AG04450 (cell line): ENCODE measurements at regions not wholly inside any gene's neighbourhood (a gene's known extent, or its start where the extent isn't known, plus 50 kb on each side); places are given as distances from the start of the nearest gene placed in this dataset.
A peak's percentile ranks its signal among the peaks of the same experiment; 100 is the strongest.

ENCODE experiments used
- CTCF ChIA-PET: fragments of 300-600, 350-600 bp; formaldehyde crosslinking; extraction: SDS; loops from one replicate; lab custom pipeline; 2022; ENCODE audit warnings: antibody characterized with exemption, inconsistent platforms; lab: Charles Lee
- POLR2A ChIA-PET: fragments of 350-600 bp; formaldehyde crosslinking; extraction: SDS; loops from one replicate; lab custom pipeline; 2021; ENCODE audit warnings: antibody characterized with exemption, inconsistent platforms; lab: Yijun Ruan, JAX
- DNase-seq: peaks from one replicate; pipeline ENCODE4 v3.0.0-alpha.2; 2011; ENCODE audit warnings: low read depth, low spot score
- H3K27ac ChIP-seq: one replicate; pipeline ENCODE4 v1.5.1; 2012; ENCODE audit warnings: low read depth, low read length, control low read depth
- H3K27me3 ChIP-seq: one replicate; pipeline ENCODE4 v1.6.0; 2012; ENCODE audit warnings: low read length; ENCODE audit not compliant: control insufficient read depth, insufficient read depth
- H3K4me3 ChIP-seq: 2 replicates; pipeline ENCODE4 v1.5.1; 2011; ENCODE audit warnings: mild to moderate bottlenecking, low read depth, low read length, control low read depth
- H3K9me3 ChIP-seq: 2 replicates; pipeline ENCODE4 v1.5.1; 2012; ENCODE audit warnings: low read length; ENCODE audit not compliant: control insufficient read depth, insufficient read depth
- CTCF ChIP-seq: IDR thresholded peaks from 2 replicates; pipeline ENCODE4 v1.5.1; 2011; ENCODE audit warnings: low read depth, low read length, control low read depth, inconsistent platforms

GRCh38 chrX:69289046-69289792 lies 124.0 kb upstream of the PJA1 start:
- Histone ChIP-seq H3K27me3 (peaks cover 3% of the 10 kb centered on the region), H3K9me3 (no peaks in the 10 kb centered on the region), H3K27ac (no peak overlapping the region), H3K4me3 (no peak overlapping the region)
- no peak for DNase-seq
- POLR2A ChIA-PET, result no interaction called here
- CTCF ChIA-PET, result interaction anchor here (0.7 to 1.6 kb wide), 4 partner anchors 67 to 556 kb away, joined by 4 to 5 read pairs (median 4); no protein-coding TSS in a partner anchor
- no peak for TF ChIP-seq CTCF

- CTCF ChIA-PET, result interaction anchor here (0.7 to 6.0 kb wide), 4 partner anchors 12 to 464 kb away, joined by 3 to 56 read pairs (median 6); partner anchors contain the start of gene EFNB1
- no peaks in the 10 kb centered on the region for H3K9me3 ChIP-seq
- no peak for DNase-seq
- no peak overlapping the region for H3K27ac ChIP-seq
- POLR2A ChIA-PET, result no interaction called here
- peaks cover 2% of the 10 kb centered on the region for H3K27me3 ChIP-seq
- H3K4me3 ChIP-seq, result no peak overlapping the region
- TF ChIP-seq CTCF, result no peak
These were observed 121.8 kb upstream of the PJA1 start for GRCh38 chrX:69287095-69287494.

GRCh38 chrX:69286565-69286906 lies 121.3 kb upstream of the PJA1 start:
- Histone ChIP-seq H3K27ac (no peak overlapping the region), H3K4me3 (no peak overlapping the region), H3K27me3 (no peaks in the 10 kb centered on the region), H3K9me3 (no peaks in the 10 kb centered on the region)
- no peak for DNase-seq
- CTCF ChIA-PET, result interaction anchor here (0.8 to 6.0 kb wide), 3 partner anchors 12 to 464 kb away, joined by 4 to 56 read pairs (median 7); partner anchors contain the start of gene EFNB1
- no peak for TF ChIP-seq CTCF
- POLR2A ChIA-PET, result no interaction called here

GRCh38 chrX:69285881-69286564 lies 120.8 kb upstream of the PJA1 start:
- CTCF ChIA-PET, result interaction anchor here (0.7 to 6.0 kb wide), 8 partner anchors 13 to 465 kb away, joined by 3 to 56 read pairs (median 4); partner anchors contain the start of gene EFNB1
- no peaks in the 10 kb centered on the region for H3K27me3 ChIP-seq
- H3K9me3 ChIP-seq, result no peaks in the 10 kb centered on the region
- POLR2A ChIA-PET, result no interaction called here
- DNase-seq, result no peak
- peak overlapping the region; percentile 55 for H3K4me3 ChIP-seq
- no peak overlapping the region for H3K27ac ChIP-seq
- peak; percentile 77 for TF ChIP-seq CTCF
